Heart left ventricle (tissue), 13 donors: ENCODE measurements at regions not wholly inside any gene's neighbourhood (a gene's known extent, or its start where the extent isn't known, plus 50 kb on each side); places are given as distances from the start of the nearest gene placed in this dataset.

Experiments
- POLR2A ChIP-seq, 2 donors: fragments of 450-650 bp; IDR thresholded peaks; one replicate each; pipeline ENCODE4 v1.6.1; 2017; ENCODE audit warnings: antibody characterized with exemption in 2 of 2, mild to moderate bottlenecking in 2 of 2, moderate library complexity in 2 of 2
- TF ChIP-seq, protein P1 (sequence below), 12 donors: fragments of 200-600 bp; sonication (generic) in 4 of 12; IDR thresholded peaks; one replicate each; pipeline versions ENCODE4 v1.5.0 to v1.8.0; 2018 to 2022; ENCODE audit warnings: antibody characterized with exemption in 12 of 12, mild to moderate bottlenecking in 5 of 12
- donor health status: ischemic (EF 13 %, LVEDD 7.1; RV severe dilation, severe dysfunction).
- donor health status: DM: no; HTN: yes; CAD: no.
- donor health status: DM: no; HTN: no; CAD: no.
- donor health status: ischemic (EF 25% LVEDD 6.9; RV normal size, moderate dysfunction).
- donor health status: ischemic (EF 25% LVEDD 5.7; RV mildly dilated, moderate dysfunction).
- donor health status: ischemic (EF 35%, LVEDD 5.7; RV mildly dilated, moderate dysfunction).
- donor health status: nonischemic (EF 11% LVEDD 7.7; RV severe dilation, severe dysfunction).
- donor health status: DM: yes; HTN: yes; CAD: no.
- donor health status: PGD.
- donor health status: ischemic (EF 29% LVEDD 5.4; RV normal size, mild dysfunction).
- donor health status: nonischemic (EF 23%, LVEDD 6.1; RV moderate dilation, normal function).

DNA sequence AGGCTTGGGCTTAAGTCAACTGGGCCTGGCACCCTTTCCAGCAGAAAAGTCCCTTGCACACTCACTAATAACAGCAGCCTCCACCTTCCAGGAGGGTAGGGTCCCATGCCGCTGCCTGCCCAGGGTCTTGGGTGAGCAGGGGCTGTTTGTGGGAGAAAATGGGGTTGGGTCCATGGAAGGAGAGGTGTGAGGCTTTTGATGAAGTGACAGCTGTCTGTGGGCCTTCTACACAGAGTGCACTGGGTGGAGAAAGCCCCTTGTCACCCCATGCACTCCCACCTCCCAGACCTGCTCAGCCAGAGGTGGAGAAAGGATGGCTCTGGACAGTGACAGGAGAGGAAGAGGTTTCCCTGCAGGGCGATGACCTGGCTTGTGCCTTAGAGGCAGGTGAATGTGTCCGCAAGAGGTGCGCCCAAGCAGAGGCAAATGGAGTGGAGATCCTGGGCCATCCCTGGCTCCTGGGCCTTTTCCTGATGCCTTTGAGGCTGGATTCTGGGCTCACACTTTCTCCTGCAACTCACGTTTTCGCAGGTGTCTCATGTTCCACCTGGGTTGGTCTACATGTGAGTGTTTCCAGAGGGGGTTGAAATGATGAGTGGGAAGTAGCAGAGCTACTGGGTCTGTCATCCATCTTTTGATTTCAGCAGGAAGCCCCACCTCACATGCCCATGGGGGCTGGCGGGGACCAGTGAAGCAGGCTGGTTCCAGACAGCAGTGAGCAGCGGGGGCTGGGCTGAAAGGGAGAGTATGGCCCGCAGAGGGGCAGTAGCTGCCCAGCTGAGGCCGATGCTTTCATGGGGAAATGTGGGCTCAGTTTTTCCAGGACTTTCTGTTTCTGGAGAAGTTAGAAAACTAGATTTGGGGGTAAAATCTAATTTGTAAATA is 85.2 kb upstream of the PRR23E start:
- TF ChIP-seq, protein P1, sequence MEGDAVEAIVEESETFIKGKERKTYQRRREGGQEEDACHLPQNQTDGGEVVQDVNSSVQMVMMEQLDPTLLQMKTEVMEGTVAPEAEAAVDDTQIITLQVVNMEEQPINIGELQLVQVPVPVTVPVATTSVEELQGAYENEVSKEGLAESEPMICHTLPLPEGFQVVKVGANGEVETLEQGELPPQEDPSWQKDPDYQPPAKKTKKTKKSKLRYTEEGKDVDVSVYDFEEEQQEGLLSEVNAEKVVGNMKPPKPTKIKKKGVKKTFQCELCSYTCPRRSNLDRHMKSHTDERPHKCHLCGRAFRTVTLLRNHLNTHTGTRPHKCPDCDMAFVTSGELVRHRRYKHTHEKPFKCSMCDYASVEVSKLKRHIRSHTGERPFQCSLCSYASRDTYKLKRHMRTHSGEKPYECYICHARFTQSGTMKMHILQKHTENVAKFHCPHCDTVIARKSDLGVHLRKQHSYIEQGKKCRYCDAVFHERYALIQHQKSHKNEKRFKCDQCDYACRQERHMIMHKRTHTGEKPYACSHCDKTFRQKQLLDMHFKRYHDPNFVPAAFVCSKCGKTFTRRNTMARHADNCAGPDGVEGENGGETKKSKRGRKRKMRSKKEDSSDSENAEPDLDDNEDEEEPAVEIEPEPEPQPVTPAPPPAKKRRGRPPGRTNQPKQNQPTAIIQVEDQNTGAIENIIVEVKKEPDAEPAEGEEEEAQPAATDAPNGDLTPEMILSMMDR (IDR thresholded peaks at IDR 0.05) = no peak
- TF ChIP-seq POLR2A (IDR thresholded peaks at IDR 0.05) = no peak
